ENCODE measurements at regions not wholly inside any gene's neighbourhood (a gene's known extent, or its start where the extent isn't known, plus 50 kb on each side); places are given as distances from the start of the nearest gene placed in this dataset.

GRCh38 chr18:72470391-72470790 is 73.8 kb downstream of the CBLN2 start:
- DNase-seq (ENCODE audit: low spot score): no peak

DNA sequence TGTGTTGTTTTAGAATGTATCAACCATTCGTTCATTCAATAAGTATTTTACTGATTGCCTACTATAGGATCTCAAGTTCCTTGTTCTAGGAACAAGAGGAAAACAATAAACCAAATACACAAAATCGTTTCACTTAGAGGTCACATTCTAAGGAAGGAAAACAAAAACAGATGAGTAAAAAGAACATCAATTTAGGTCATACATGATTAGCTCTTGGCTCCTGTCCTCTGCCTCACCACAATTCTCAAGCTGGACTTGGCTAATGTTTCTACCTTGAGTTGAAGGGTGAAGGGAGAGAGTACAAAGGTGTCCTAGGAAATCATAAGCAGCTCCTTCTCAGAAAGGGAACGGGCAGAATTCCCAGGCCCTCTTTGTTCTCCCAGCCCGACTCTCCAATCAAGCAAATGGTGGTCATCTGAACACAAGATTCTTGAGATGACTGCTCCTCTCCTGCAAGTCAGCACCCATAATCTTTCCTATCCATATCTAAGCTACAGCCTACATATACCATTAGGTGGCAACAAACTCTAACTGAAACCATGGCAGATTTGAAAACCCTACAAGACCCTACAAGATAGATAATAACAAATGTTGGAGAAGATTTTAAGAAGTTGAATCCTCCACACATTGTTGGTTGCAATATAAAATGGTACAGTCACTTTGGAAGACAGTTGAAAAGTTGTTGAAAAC is 76.0 kb downstream of the CBLN2 start:
- no peak for DNase-seq (ENCODE audit: low spot score)

- no peak for DNase-seq (ENCODE audit: low spot score)
Measured at GRCh38 chr18:72460210-72460680, 83.9 kb downstream of the CBLN2 start.

DNA sequence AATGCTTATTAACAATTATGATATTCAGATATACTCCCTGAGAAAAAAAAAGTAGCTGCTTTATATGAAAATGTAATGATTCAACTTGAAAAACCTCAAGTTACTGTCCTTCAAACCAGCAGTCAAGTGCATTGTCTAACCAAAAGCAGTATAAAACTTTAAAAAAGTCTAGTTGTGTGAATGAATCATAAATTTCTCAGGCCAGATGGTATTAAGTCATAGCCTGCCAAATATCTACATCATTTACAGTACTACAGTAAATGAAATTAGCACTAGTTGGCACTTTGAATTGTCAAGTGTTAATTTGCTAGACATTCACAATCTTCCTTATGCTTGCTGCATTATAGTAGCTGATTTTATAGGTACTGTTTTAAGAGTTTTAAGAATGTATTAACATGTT is 85.9 kb downstream of the CBLN2 start:
- no peak for DNase-seq (ENCODE audit: low spot score)

- DNase-seq (ENCODE audit: low spot score): no peak
Measured at GRCh38 chr18:72456802-72457201, 87.3 kb downstream of the CBLN2 start.

- no peak for DNase-seq (ENCODE audit: low spot score)
Measured at GRCh38 chr18:72452328-72452727, 91.8 kb downstream of the CBLN2 start.

GRCh38 chr18:72444798-72445155 is 99.4 kb downstream of the CBLN2 start:
- DNase-seq (ENCODE audit: low spot score): peak; percentile 36

DNA sequence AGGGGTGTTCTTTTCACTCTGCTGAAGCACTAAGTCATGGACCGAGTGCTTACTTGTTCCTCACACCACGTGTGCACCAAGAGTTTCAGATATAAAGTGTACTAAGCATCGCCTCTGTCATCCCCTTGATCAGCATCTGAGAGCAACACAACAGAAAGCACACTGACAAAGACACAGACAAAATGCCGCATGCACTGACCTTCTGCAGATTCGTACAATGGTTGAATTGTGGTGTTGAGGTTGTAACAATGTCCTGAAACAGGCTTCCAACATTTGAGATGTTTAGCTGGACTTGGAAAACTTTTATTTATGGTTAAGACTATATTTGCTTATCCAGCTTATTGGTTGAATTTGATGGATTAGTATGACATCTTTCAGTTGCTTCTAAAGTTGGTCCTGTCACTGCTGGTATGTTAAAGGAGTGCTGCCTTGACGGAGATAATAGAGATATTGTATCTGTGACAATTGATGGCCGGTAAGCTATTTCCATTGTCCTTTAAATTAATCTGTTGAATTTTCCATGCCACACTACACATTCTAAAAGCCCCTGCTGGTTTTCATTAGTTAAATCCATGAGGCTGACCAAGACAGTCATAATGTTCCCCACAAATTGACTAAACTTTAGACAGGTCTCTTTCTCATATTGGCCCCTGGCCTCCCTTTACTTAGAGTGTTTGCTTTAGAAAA is 99.9 kb downstream of the CBLN2 start:
- DNase-seq (ENCODE audit: low spot score): no peak

DNA sequence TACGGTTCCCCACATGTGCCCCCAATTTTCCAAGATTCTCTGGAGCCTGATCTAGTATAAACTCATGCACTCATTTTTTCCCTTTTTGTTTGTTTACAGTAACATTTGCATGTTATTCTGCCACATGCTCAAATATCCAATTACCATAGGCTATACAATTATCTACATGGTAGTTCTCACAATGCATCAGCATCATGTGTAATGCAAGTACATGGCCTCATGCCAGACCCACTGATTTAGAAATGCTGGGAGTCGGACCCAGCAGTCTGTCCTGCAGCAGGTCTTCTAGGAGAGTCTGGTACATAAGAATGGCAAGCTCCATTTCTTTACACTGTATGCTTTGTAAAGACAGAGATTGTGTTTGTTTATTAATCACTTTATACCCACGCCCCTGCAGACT is 107.7 kb downstream of the CBLN2 start:
- no peak for DNase-seq (ENCODE audit: low spot score)

GRCh38 chr18:72433756-72434155 is 110.4 kb downstream of the CBLN2 start:
- no peak for DNase-seq (ENCODE audit: low spot score)

DNA sequence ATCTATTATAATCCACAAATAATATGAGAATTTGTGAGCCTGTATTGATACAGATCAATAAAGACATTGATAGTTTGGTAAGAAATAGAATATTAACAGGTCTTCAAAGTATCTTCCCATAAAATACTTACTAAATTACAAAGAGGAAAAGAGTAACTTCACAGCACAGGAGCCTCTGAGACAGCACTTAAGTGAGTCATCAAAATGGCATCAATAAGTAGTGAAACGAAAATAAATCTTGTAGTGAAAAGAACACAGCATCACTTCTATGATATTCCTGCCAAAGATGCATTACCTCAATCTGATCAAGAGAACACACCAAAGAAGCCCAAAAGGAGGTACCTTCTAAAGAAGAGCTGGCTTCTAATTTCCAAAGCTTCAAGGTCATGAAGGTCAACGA is 116.4 kb downstream of the CBLN2 start:
- no peak for DNase-seq (ENCODE audit: low spot score)

DNA sequence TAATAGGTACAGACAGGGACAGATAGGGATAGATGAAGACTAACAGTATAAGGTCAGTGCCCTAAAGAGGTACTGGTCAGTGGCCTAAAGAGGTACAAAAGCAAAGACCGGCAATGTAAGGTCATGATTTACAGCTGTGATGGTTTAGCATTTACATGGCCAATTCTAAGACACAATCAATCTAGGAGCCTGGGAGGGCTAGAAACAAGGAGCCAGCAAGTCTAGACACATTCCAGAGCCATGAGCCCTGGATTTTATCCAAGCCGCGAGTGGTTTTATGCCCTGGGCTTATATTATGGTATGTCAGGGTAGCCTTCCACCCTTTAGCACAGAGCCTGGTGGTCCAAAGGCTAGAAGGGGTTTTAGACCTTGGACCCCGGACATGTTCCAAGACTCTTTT is 124.2 kb downstream of the CBLN2 start:
- DNase-seq (ENCODE audit: low spot score): no peak

DNA sequence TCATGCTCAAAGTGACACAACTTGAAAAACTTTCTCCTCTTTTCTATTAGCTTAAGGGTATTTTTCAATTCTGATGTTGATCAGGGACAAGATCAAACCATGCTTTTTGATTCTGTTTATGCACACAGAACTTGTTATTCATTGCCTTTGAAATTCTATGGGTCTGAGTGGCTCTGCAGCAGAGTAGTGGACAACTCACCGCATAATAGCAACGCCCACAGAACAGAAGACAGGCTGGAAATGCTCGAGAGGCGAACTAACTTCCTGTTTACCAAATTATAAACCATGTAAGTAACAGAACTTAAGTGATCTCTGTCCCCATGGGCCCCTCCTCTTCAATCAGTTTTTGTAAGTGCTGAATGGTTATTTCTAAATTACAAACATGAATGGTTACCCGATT is 131.2 kb downstream of the CBLN2 start:
- DNase-seq (ENCODE audit: low spot score): no peak

DNA sequence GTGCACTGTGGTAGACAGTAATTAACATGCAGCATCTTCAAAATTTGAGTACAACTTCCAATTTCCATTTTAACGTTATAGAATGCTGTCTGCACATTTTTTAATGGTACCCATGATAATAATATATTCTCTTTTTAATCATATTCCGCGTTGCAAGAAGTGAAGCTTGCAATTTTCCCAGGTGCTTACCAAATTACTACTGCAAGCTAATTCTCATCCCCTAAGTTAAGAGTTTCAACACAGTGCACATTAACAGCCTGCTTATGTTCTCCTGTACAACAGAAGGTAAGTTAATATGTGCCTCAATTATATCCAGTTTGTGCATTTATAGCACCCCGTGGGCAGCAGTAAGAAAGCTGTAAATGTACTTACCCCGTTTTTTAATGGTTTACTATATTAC is 132.9 kb downstream of the CBLN2 start:
- no peak for DNase-seq (ENCODE audit: low spot score)

DNA sequence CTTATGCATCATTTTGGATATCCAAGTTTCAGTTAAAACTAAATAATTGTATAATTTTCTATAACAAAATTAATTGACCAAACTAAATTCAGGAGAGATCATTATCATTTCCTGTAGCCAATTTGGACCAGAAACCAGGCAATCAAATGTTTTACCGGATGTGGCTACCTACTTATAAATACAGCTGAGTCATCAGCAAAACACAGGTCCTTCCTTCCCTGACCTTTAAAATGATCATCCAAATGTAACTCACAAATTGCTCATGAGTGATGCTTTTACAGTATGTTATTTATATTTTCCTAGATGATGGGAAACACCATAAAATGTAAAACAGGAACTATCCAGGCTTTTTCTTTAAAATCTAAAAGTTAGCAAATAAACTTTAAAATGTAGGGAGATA is 133.7 kb downstream of the CBLN2 start:
- DNase-seq (ENCODE audit: low spot score): no peak

- DNase-seq (ENCODE audit: low spot score): no peak
Measured at GRCh38 chr18:72409903-72410302, 134.2 kb downstream of the CBLN2 start.

DNA sequence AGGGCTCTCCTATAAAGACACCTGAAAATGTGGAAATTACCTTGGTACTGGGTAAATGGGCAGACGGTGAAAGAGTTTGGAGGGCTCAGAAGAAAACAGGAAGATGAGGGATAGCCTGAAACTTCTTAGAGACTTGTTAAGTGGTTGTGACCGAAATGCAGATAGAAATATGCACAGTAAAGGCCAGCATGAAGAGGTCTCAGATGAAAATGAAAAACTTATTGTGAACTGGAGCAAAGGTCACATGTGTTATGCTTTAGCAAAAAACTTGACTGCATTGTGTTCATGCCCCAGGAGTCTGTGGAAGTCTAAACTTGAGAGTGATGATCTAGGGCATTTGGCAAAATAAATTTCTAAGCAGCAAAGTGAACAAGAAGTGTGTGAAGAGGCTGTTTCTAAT is 137.1 kb downstream of the CBLN2 start:
- no peak for DNase-seq (ENCODE audit: low spot score)

DNA sequence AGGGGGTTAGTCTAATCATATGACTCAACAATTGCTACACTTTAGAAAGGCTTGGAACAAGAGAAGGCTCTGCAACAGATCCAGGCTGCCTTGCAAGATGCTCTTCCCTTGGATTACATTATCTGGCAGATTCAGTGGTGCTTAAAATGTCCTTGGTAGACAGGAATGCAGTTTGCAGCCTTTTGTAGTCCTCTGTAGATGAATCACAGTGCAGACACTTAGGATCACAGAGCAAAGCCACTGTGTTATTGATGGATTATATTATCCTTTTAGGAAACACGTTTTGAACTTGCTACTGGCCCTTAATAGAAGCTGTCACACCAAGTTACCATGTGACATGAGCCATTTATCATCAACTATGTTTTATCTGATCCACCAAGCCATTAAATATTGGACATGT is 152.2 kb downstream of the CBLN2 start:
- DNase-seq (ENCODE audit: low spot score): no peak

DNA sequence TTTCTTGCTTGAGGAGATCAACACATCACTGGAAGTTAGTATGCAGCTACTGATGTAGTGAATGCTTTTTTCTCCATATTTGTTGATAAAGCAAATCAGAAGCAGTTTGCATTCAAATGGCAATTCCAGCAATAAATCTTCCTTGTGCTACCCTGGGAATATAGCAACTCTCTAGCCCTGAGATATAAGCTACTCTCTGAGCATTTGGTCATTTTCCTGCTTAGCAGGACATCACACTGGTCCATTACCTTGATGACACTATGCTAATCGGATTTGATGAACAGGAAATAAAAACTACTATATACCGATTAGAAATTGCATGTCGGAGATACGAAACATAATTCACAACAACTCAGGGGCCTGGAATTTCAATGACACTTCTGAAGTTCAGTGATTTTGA is 152.7 kb downstream of the CBLN2 start:
- no peak for DNase-seq (ENCODE audit: low spot score)

DNA sequence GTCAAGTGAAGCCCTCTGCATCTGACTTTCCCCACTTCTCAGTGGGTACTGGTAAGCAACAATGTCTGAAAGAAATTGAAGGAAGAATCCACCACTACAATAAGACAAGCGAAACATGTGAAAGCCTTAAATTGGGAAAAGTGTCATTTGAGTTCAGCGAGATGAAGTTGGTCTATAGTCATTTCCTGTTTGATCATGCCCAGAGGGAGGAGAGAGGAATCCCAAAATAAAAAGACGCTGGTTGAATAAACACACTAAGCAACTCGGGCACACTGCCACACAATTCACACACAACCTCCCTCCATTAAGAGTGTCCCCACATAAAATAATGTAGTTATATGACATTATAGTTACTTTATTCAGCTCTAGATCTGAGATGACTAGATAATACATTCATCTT is 166.1 kb downstream of the CBLN2 start:
- no peak for DNase-seq (ENCODE audit: low spot score)

- no peak for DNase-seq (ENCODE audit: low spot score)
Measured at GRCh38 chr18:72376256-72376655, 167.9 kb downstream of the CBLN2 start.

- no peak for DNase-seq (ENCODE audit: low spot score)
Measured at GRCh38 chr18:72375618-72376017, 168.5 kb downstream of the CBLN2 start.

GRCh38 chr18:72372076-72372475 is 172.1 kb downstream of the CBLN2 start:
- no peak for DNase-seq (ENCODE audit: low spot score)

DNA sequence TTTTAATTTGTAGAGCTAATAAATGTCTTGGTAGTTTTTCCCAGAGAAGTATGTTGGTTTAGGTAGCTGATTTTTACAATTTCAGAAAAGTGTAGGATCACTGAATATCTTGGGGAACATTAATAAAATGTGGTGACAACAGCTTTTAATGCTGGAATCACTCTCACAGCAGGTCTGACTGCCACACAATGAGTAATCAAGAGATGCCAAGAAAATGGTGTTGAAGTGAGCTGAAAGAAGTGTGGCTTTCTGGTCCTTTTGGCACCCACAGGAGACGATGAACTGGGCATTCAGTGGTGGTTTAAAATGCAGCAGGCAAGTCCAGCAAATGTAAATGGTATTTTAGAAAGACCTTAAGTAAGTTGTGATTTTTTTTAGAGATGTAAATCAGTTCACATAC is 175.8 kb downstream of the CBLN2 start:
- DNase-seq (ENCODE audit: low spot score): no peak

Measured in iPS-NIHi11 (cell line).